Tibial nerve (tissue), 4 donors: ENCODE measurements at regions not wholly inside any gene's neighbourhood (a gene's known extent, or its start where the extent isn't known, plus 50 kb on each side); places are given as distances from the start of the nearest gene placed in this dataset.

Source experiments
- DNase-seq, 2 donors: peaks; one replicate each; pipeline ENCODE4 v3.0.0-alpha.2; 2019; ENCODE audit warnings: low spot score in 2 of 2
- H3K27ac ChIP-seq, 4 donors: fragments of 200-600 bp; sonication (generic) in 3 of 4; one replicate each; pipeline ENCODE4 v1.5.1; 2017 to 2019; ENCODE audit warnings: mild to moderate bottlenecking in 1 of 4
- H3K27me3 ChIP-seq, 2 donors: fragments of 200-600 bp; sonication (generic) in 1 of 2; one replicate each; pipeline versions ENCODE4 v1.5.1 to v1.6.0; 2017 to 2019
- H3K36me3 ChIP-seq, 3 donors: fragments of 200-600 bp; sonication (generic); one replicate each; pipeline ENCODE4 v1.5.1; 2018 to 2019
- H3K4me1 ChIP-seq, 4 donors: fragments of 200-600 bp; sonication (generic) in 3 of 4; one replicate each; pipeline ENCODE4 v1.5.1; 2017 to 2019
- H3K4me3 ChIP-seq, 4 donors: fragments of 200-600 bp; sonication (generic) in 3 of 4; one replicate each; pipeline ENCODE4 v1.5.1; 2017 to 2019; ENCODE audit warnings: mild to moderate bottlenecking in 1 of 4, moderate library complexity in 1 of 4
- H3K9me3 ChIP-seq, 4 donors: fragments of 200-600 bp; sonication (generic) in 3 of 4; one replicate each; pipeline ENCODE4 v1.5.1; 2017 to 2019
- CTCF ChIP-seq, 5 experiments: fragments of 200-600 bp in 3 of 5; fragments of 450-650 bp in 2 of 5; sonication (generic) in 3 of 5; IDR thresholded peaks; one replicate each; pipeline ENCODE4 v1.5.1; 2016 to 2019; ENCODE audit warnings: antibody characterized with exemption in 5 of 5, mild to moderate bottlenecking in 3 of 5, moderate library complexity in 2 of 5
- EP300 ChIP-seq, 2 donors: sonication (generic); formaldehyde crosslinking; IDR thresholded peaks; one replicate each; pipeline ENCODE4 v1.6.1; 2017; ENCODE audit warnings: antibody characterized with exemption in 2 of 2, mild to moderate bottlenecking in 1 of 2
- POLR2A ChIP-seq, 2 donors: fragments of 450-650 bp; IDR thresholded peaks; one replicate each; pipeline ENCODE4 v1.6.1; 2017; ENCODE audit warnings: antibody characterized with exemption in 2 of 2, mild to moderate bottlenecking in 2 of 2, moderate library complexity in 2 of 2
- WGBS, 2 donors: methylation state at CpG; one replicate each; pipeline ENCODE4 v1.1.5; 2018; 5-methylcytosine and 5-hydroxymethylcytosine counted together

GRCh38 chr3:146839727-146840375 is 234.7 kb upstream of the PLSCR5 start:
- no peak overlapping the region for H3K27ac ChIP-seq
- no peaks in the 10 kb centered on the region for H3K36me3 ChIP-seq
- no peak for DNase-seq
- H3K4me1 ChIP-seq: peaks cover 0 to 3% (median 0%) of the 10 kb centered on the region in 4 donors
- no peaks in the 10 kb centered on the region for H3K9me3 ChIP-seq
- 74 to 75% methylated on average over 3 of the region's 3 CpGs for WGBS, 2 donors
- H3K27me3 ChIP-seq: no peaks in the 10 kb centered on the region
- H3K4me3 ChIP-seq: no peak overlapping the region
- TF ChIP-seq CTCF (IDR thresholded peaks at IDR 0.05) (no peak), EP300 (IDR thresholded peaks at IDR 0.05) (no peak), POLR2A (IDR thresholded peaks at IDR 0.05) (no peak)

GRCh38 chr3:146838221-146838620 is 233.1 kb upstream of the PLSCR5 start:
- no peak for TF ChIP-seq EP300 (IDR thresholded peaks at IDR 0.05)
- TF ChIP-seq POLR2A (IDR thresholded peaks at IDR 0.05): no peak
- TF ChIP-seq CTCF (IDR thresholded peaks at IDR 0.05): no peak

GRCh38 chr3:146834917-146835316 is 229.8 kb upstream of the PLSCR5 start:
- no peaks in the 10 kb centered on the region for H3K27me3 ChIP-seq
- no peak overlapping the region for H3K4me3 ChIP-seq
- no peaks in the 10 kb centered on the region for H3K9me3 ChIP-seq
- H3K4me1 ChIP-seq: peaks cover 0 to 8% (median 0%) of the 10 kb centered on the region in 4 donors
- no peaks in the 10 kb centered on the region for H3K36me3 ChIP-seq
- TF ChIP-seq POLR2A (IDR thresholded peaks at IDR 0.05): no peak
- no peak for TF ChIP-seq CTCF (IDR thresholded peaks at IDR 0.05)
- no peak for TF ChIP-seq EP300 (IDR thresholded peaks at IDR 0.05)
- DNase-seq: peak in 1 of 2 donors; percentile 21
- no peak overlapping the region for H3K27ac ChIP-seq

More at GRCh38 chr3:146838221-146838620, 233.1 kb upstream of the PLSCR5 start:
- no peaks in the 10 kb centered on the region for H3K9me3 ChIP-seq
- DNase-seq: no peak
- H3K4me3 ChIP-seq: no peak overlapping the region
- no peaks in the 10 kb centered on the region for H3K27me3 ChIP-seq
- H3K36me3 ChIP-seq: no peaks in the 10 kb centered on the region
- peaks cover 0 to 8% (median 0%) of the 10 kb centered on the region in 4 donors for H3K4me1 ChIP-seq
- no peak overlapping the region for H3K27ac ChIP-seq
- WGBS, 2 donors: 81 to 85% methylated on average over 3 of the region's 3 CpGs

- no peak overlapping the region for H3K27ac ChIP-seq
- H3K4me3 ChIP-seq: no peak overlapping the region
Measured at GRCh38 chr3:146832857-146833458, 227.8 kb upstream of the PLSCR5 start.

More at GRCh38 chr3:146832857-146833458, 227.8 kb upstream of the PLSCR5 start:
- Histone ChIP-seq H3K36me3 (no peaks in the 10 kb centered on the region), H3K9me3 (no peaks in the 10 kb centered on the region), H3K4me1 (peaks cover 0 to 8% (median 0%) of the 10 kb centered on the region in 4 donors), H3K27me3 (no peaks in the 10 kb centered on the region)
- TF ChIP-seq CTCF (IDR thresholded peaks at IDR 0.05) (no peak), EP300 (IDR thresholded peaks at IDR 0.05) (no peak), POLR2A (IDR thresholded peaks at IDR 0.05) (no peak)
- 80 to 82% methylated on average over 5 of the region's 5 CpGs for WGBS, 2 donors
- DNase-seq: no peak
